CD4-positive, alpha-beta T cell treated with Interleukin-21 for 1 hour (primary cell): ENCODE measurements at regions not wholly inside any gene's neighbourhood (a gene's known extent, or its start where the extent isn't known, plus 50 kb on each side); places are given as distances from the start of the nearest gene placed in this dataset.

Source experiments
- DNase-seq: peaks from one replicate; pipeline ENCODE4 v3.0.0-alpha.2; 2020

DNA sequence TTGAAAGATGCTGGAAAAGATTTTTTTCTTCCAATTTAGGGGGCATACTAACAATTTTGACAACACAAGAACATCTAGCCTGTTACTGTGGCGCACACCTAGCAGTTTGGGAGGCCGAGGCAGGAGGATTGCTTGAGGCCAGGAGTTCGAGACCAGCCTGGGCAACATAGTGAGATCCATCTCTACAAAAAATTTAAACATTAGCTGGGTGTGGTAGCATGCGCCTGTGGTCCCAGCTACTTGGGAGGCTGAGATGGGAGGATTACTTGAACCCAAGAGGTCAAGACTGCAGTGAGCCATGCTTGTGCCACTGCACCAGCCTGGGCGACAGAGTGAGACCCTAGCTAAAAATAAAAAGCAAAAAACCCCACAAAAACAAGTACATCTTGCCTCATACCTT is 168.8 kb downstream of the TANC2 start:
- no peak for DNase-seq

DNA sequence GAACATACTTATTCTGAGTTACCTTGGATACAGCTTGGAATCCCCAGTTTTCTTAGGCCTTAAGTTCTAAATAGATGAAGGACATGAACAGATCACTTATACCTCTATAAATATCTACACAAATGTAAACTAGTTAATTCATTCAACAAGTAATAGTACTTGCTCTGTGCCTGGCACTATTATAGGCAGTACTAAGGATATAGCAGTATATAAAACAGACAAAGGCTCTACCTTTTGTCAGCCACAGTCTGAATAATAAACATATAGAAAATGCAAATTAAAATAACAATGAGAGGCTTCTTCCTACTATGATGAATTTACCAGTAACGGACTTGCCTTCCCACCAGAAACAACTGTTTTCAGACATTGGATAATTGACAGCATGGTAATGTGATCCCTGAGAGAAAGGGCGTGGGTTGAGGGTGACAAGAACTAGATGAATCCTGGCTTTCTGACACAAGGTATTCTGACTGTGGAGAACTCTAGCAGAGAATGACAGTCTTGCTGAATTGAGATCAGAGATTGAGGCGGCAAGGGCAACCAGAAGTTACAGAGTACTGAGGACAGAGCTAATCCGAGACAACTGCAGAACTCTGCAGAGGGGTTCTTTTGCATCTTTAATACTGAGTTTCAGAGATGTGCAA is 170.5 kb downstream of the TANC2 start:
- no peak for DNase-seq

DNA sequence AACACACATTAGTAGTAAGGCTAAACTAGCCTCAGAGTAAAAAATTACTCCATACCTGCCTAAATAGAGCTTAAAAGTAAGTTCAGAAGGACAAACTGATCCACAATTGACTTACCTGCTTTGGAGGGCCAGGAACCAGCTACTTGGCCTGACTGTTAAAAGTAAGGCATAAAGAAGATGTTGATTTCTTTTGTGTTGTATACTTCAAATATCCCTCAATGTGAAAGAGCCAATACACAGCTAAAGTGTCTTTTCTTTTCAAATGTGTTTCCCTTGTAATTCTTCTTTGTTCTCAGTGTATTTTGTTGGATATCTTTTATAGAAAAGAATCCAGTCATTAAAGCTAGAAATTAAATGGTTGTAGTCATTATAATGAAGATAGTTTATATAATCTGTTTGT is 171.1 kb downstream of the TANC2 start:
- no peak for DNase-seq

DNA sequence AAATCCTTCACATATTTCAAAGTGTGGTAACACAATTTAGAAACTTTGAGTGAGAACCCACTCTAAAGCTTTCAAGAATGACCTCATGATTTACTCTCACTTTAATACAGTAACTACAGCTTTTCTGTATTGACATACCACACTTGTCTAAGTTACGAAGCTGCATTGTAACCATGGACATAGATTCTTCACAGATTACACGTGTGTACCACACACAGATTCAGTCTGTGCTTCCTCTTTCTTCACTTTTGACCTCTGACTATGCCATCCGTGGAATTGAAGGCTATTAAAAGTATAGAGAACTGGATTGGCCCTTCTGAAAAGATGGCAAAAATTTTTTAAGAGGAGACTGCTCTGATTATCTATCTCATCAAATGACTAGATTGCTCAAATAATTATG is 172.7 kb downstream of the TANC2 start:
- DNase-seq = no peak

DNA sequence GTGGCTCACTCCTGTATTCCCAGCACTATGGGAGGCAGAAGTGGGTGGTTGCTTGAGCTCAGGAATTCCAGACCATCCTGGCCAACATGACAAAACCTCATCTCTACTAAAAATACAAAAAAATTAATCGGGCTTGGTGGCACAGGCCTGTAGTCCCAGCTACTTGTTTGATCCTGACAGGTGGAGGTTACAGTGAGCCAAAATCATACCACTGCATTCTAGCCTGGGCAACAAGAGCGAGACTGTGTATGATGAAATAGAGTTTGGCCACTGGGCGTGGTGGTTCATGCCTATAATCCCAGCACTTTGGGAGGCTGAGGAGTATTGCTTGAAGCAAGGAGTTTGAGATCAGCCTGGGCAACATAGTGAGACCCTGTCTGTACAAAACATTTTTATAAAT is 173.3 kb downstream of the TANC2 start:
- no peak for DNase-seq

DNA sequence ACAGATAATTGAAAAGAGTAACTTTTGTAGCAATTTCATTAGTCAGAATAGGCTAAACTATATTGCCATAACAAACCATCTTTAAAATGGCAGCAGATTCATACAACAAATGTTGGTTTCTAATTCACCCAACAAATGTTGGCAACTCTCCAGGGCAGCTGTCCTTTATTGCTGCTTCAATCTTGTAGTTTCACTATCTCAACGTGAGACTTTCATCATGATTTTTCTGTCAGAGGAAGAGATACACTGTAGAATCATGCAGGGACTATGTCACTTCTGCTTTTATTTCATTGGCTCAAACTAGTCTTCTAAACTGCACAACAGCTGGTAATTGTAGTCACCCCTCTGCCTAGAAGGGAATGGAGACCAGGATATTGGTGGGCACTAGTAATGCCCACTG is 174.2 kb downstream of the TANC2 start:
- peak; percentile 2 for DNase-seq

DNA sequence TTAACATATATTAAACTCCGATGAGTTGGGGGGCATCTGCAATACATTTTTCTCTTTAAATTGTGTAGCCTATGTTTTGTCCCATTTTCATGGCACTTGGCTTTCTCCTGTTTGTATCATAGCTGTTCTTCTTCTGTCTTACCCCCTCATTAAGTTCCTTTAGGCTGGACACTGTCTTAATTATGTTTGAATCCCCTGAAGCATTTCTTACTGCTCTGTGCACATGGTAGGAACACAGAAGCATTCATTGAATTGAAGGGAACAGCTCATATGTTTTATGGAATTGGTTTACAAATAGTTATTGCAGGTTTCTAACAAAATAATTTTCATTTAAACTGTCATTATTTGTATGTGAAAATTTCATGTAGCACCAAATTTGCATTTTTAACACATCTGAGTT is 176.8 kb downstream of the TANC2 start:
- no peak for DNase-seq

DNA sequence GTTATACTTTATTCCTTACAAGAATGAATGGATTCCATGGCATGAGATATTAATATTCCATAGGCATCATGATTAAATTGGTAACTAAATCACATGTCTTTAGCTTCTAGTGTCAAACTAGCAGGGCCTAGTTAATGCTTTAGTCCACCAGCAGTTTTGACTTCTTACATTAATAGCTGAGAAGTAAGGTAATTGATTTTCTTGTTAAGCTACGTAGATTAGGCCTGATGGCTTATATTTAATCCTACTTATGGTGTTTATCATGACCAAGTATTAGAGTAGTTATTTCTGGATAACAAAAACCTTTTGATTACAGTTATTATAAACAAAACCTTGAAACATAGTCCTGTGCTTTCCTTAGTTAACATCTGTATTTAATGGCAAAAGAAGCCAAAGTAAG is 184.5 kb downstream of the TANC2 start:
- no peak for DNase-seq

DNA sequence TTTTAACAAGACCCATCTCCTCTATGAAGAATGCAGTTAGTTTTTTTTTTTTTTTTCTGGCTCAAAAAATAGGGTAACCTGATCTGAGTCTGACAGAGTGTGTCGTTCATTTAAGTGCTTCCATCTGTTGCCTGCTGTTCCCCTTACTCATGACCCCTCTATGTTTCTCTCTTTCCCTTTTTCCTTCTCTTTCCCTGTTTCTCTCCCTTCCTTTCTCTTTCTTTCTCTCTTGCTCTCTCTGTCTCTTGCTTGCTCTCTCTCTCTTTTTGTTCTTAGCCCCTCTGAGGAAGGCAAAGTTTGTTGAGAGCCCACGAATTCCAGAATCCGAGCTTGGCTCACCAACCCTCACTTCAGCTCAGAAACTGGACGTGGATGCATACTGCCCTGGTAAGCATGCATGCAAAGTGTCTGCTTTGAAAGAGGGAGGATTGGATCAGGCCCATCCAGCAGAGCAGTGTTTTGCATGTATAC is 185.0 kb downstream of the TANC2 start:
- DNase-seq = no peak

DNA sequence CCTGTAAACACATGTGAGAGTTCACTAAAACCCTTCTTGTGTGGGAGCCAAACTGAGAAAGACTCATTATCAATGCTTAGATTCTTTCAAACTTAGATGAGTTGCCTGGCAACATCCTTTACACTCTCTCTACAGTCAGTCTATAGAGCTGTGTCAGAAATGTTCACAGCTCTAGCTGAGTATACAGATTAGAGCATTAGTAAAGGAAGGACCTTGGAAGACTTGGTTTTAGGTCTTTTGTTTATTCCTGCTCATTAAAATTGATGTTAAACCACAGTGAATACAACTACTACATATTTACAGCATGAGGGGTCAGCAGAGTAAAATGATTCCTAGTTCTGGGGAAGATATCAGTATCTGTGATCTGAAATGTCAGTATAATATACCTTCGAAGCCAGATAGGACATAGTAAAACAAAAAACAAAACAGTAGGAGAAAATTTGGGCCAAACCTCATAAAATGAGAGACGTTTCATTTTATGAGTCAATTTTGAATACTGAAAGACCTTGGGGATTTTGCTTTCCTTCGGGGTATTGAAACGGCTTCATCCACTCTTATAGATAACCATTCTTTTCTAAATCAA is 186.0 kb downstream of the TANC2 start:
- no peak for DNase-seq

DNA sequence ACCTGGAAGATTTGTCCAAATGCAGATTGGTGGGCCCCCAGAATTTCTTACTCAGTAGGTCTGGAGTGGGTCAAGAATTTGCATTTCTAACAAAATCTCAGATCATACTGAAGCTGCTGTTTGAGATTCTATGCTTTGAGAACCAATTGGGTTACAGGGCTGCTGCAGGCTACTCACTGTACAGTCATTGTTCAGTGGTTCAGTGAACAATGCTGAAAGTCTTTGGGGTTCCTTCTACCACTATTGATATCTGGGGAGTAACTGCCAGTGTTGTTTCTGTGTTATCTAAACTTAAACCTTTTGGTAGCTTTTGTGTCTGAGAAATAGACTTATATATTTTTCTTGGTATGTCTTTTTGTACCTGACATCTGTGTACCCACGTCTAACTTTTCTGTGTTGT is 187.5 kb downstream of the TANC2 start:
- DNase-seq = no peak

DNA sequence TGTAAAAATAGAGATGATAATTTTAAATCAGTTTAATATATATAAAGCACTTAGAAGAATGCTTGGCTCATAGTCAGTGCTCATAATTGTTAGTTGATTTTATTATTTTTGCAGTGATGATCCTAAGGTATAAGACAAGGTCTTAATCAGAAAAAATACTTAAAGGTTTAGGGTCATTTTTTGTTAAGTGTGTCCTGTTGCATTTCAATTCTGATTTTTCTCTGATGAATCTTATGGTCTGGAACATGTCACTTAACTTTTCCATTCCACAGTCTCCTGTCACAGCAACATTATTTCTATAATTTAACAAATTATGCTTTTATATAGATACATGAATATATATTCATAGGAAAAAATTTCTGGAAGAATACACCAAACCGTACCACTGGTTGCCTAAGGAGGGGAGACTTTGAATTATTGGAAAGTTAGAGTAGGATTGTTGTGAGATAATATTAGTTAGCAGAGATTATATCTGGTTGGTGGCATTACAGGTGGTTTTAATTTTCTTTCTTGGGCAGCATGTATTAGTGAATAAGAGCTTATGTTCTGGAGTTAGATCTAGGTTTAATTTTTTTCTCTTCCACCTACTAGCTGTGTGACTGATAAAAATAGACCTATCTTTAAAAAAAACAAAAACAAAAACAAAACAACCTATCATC is 188.7 kb downstream of the TANC2 start:
- no peak for DNase-seq

DNA sequence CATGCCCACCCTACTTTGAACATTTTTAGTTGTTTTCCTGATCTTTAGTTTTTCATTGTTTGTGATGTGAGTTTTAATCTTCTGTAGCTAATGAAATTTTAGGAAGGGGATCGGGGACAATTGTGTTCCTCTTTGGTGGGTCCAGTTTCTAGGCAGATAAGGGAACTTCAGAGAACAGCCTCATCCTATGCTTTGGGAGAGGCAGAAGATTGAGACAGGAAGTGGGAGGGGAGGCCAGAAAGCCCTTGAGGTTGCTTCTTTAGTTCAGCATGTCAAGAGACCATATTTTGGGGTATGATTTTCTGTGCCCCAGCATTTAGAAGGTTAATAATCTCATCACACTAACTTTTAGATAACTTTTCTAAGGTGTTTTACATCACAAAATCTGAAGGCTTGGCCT is 191.0 kb downstream of the TANC2 start:
- no peak for DNase-seq

DNA sequence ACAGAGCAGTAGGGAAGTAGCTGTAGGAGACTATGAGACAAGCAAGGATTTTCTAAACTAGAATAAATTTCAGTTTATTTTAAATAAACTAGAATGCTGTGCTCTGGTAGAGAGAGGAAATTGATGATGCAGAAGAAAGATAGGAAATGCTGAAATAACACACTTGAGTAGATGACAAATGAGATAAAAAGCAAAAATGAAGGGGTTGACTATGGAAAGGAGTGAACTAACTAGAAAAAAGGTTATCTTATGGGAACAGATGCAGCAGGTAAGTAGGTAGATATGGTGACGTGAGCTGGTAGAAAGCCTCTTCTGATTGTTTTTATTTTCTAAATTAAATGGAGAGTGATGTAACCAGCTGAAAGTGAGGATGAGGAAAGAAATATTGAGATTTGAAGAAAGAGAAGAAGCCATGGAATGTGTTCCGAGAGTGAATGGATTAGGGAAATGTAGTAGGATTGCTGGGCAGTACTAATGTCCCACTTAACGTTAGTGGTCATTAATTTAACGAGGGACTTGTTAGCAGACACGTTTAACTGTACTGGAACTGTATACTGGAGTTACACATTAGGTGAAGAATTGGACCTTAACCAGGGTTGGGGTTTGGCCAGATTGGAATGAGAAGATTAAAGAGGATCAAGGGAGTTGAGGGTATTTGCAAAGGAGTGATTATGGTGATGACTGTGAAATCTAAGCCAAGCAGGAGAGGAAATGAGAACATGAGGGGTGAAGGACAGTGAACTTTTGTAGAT is 196.5 kb downstream of the TANC2 start:
- no peak for DNase-seq

DNA sequence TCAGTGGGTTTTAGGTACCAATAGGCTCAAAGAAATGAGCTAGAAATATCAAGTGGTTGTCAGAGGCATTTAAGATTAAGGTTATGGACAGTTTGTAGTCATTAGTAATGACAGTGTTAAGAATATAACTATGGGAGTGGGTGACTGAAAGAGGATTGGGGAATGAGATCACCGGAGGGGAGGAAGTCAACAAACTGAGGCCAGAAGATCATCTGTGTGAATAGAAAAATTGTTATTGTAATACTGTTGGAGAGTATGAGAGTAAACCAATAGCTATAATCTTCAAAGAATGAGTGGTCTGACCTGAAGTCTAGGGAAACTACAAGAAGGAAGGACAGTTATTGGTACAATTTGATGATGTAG is 197.1 kb downstream of the TANC2 start:
- no peak for DNase-seq

DNA sequence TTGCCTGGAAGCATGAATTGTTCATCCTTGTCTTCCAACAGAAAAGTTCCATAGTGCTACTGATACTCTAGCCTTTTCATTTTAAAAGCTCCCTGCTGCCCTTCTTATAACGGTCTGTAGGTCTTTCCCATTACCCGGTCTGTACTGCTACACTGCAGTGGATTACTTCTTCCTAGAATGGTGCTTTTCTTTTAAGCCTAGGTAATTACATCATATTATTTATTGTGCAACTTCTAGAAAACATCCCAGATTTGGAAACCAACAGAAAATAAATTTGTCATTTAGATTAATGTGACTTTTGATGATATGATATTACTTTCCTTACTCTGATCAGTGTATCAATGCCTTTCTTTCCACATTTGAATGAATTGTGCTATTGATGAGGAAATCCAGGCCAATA is 199.4 kb downstream of the TANC2 start:
- DNase-seq = no peak

DNA sequence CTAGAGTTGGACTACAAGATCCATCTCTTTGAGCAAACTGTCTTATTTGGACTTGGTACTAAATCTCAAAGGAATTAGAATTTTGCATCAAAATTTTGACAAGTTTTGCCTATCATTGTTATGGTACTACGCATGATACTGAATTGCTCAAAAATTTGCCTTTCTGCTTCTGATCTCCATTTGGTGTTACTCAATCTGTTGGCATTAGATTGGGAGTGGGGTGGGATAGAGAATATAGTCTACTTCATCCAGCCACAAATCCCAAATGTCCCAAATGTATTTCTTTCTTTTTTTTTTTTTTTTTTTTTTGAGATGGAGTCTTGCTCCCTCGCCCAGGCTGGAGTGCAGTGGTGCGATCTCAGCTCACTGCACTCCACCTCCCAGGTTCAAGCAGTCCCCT is 204.8 kb downstream of the TANC2 start:
- no peak for DNase-seq

DNA sequence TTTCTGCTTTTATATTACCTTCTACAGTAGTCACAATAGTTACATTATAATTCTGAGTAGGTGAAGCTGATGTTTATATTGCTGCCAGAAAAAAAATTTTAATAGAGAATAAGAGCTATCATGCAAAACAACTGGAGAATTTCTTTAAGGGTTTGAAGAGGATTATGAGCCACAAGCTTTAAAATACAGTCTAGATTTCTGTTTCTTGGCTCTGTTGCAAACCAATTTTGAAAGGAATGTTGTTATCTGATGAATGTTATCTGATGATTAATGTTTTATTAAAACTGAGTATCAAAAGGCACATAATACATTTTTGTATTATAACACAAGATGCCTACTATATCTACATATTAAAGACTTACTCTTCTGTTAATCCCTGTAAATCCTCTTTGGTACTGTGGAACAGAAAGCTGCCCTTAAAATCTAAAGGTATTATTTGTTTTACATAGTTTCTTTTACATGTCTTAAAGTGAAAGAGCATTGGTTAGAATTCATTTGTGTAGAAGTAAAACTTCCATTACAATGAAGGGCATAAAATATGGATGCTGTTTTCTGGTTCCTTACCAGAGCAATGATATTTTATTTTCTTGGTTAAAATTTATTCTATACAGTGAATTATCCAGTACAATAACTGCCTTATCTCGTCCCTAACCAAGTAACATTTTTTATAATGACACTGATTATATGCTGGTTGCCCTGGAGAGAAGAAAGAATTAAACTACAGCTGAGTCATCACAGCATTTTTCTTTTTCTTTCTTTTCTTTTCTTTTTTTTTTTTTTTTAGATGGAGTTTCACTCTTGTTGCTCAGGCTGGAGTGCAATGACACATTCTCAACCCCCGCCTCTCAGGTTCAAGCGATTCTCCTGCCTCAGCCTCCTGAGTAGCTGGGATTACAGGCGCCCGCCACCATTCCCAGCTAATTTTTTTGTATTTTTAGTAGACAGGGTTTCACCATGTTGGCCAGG is 205.7 kb downstream of the TANC2 start:
- no peak for DNase-seq

DNA sequence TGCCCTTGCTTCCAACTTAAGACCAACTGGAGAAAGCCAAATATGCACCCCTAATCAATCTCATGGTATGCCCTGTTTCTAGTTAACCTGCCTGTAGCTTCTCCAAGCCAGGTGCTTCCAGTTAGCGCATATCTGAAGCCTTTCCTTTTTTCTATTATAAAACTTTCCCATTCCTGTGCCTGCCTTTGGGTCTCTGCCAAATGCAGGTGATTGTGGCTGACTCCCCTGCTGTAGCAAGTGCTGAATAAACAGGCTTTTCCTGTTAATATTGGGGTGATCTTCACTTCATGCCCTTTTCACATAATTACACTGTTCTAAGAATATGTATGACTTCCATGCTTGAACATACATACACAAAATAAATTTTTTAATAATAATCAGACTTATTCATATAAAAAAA is 207.4 kb downstream of the TANC2 start:
- no peak for DNase-seq

DNA sequence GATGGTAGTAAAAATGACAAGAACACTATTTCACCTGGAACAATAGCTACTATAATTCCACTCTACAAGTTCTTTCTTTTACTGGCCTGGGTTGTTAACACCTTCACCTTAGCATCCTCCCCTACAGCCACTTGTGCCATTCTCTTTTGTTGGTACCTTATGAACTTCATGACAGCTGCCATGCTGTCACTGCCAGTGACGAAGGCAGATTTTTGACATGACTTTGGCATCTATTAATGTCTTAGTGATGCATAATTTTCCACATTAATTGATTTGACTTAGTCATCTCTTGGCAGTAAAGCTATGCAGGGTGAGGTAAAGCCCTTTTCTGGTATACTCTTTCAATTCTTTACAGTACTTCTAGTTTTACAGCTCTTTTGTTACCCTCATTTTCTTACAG is 207.9 kb downstream of the TANC2 start:
- no peak for DNase-seq

DNA sequence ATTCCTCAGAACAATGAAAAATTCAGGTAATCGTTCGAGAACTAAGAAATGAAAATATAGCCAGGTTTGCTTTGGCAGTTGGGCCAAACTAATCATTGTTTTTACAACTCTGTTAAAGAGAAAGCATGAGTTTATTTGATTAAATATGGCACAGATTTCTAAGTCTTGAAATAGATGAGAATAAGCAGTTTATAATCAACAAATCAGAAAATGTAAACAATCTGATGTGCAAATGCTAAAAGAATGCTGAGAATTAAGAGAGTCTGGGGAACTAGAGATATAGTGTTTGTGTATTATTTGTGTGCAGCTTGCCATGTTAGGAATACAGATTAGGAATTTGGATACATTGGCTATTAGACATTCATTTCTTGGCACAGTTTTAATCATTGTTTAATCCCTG is 212.5 kb downstream of the TANC2 start:
- no peak for DNase-seq

DNA sequence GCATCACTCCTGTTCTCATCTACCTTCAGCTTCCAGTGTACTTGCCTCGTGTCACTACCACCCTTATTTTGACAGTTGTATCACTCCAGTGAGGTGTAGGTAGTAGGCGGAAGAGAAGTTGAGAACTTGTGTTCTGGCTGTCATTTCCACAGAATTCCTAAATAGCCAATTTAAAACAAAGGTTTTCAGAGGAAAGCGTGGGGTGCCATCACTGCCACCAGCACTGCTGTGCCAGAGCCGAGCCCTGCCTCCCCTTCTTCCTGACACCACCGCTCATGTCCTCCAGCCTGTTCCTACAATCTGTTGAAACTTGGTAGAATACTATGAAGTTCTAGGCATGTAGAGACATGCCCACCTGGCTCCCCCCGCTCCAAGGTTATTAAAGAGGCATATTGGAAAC is 215.8 kb downstream of the TANC2 start:
- no peak for DNase-seq

DNA sequence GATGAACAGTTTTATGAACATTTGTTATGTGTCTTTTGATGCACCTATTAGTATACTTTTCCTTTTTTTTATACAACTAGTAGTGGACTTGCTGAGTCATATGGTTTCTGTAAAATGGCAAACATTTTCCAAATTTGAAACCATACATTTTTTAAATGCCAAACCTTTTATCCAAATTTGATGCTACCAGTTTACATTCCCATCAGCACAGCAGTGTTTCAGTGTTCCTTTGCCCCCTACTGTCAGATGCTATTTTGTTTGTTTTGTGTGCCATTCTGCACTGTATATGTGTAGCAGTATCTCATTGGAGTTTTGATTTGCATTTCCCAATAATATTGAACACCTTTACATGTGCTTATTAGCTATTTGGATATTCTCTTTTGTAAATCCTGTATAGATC is 219.4 kb downstream of the TANC2 start:
- DNase-seq = no peak
